ENCODE measurements at regions not wholly inside any gene's neighbourhood (a gene's known extent, or its start where the extent isn't known, plus 50 kb on each side); places are given as distances from the start of the nearest gene placed in this dataset.

- H3K27ac ChIP-seq: no peak overlapping the region
- peaks cover 8% of the 10 kb centered on the region for H3K4me1 ChIP-seq (ENCODE audit: low read depth)
- no peak for DNase-seq (ENCODE audit: low read depth in 1 of 2, low spot score in 1 of 2)
- H3K4me3 ChIP-seq: no peak overlapping the region
- no peaks in the 10 kb centered on the region for H3K27me3 ChIP-seq
- no peaks in the 10 kb centered on the region for H3K9me3 ChIP-seq (ENCODE audit: low read depth)
- H3K36me3 ChIP-seq: no peaks in the 10 kb centered on the region
- TF ChIP-seq CTCF (IDR thresholded peaks at IDR 0.05; ENCODE audit: low read depth, low read length): no peak
Observed at GRCh38 chr18:30650499-30650898, 392.0 kb downstream of the DSC3 start.

- TF ChIP-seq CTCF (IDR thresholded peaks at IDR 0.05; ENCODE audit: low read depth, low read length): no peak
- no peak for DNase-seq (ENCODE audit: low read depth in 1 of 2, low spot score in 1 of 2)
- H3K36me3 ChIP-seq: no peaks in the 10 kb centered on the region
- H3K4me1 ChIP-seq (ENCODE audit: low read depth): no peaks in the 10 kb centered on the region
- no peak overlapping the region for H3K27ac ChIP-seq
- H3K27me3 ChIP-seq: no peaks in the 10 kb centered on the region
- H3K9me3 ChIP-seq (ENCODE audit: low read depth): no peaks in the 10 kb centered on the region
- no peak overlapping the region for H3K4me3 ChIP-seq
Observed at GRCh38 chr18:30644158-30644557, 398.4 kb downstream of the DSC3 start.

GRCh38 chr18:30639361-30639760 is 403.2 kb downstream of the DSC3 start:
- no peaks in the 10 kb centered on the region for H3K36me3 ChIP-seq
- no peak for DNase-seq (ENCODE audit: low read depth in 1 of 2, low spot score in 1 of 2)
- H3K27ac ChIP-seq: no peak overlapping the region

GRCh38 chr18:30634249-30634648 is 408.3 kb downstream of the DSC3 start:
- H3K27me3 ChIP-seq: no peaks in the 10 kb centered on the region
- no peaks in the 10 kb centered on the region for H3K9me3 ChIP-seq (ENCODE audit: low read depth)
- H3K36me3 ChIP-seq: no peaks in the 10 kb centered on the region
- H3K4me3 ChIP-seq: no peak overlapping the region
- no peaks in the 10 kb centered on the region for H3K4me1 ChIP-seq (ENCODE audit: low read depth)
- TF ChIP-seq CTCF (IDR thresholded peaks at IDR 0.05; ENCODE audit: low read depth, low read length): no peak
- no peak overlapping the region for H3K27ac ChIP-seq
- DNase-seq (ENCODE audit: low read depth in 1 of 2, low spot score in 1 of 2): no peak

More at GRCh38 chr18:30639361-30639760, 403.2 kb downstream of the DSC3 start:
- Histone ChIP-seq H3K9me3 (ENCODE audit: low read depth) (no peaks in the 10 kb centered on the region), H3K27me3 (no peaks in the 10 kb centered on the region), H3K4me3 (no peak overlapping the region), H3K4me1 (ENCODE audit: low read depth) (no peaks in the 10 kb centered on the region)
- no peak for TF ChIP-seq CTCF (IDR thresholded peaks at IDR 0.05; ENCODE audit: low read depth, low read length)

- Histone ChIP-seq H3K36me3 (no peaks in the 10 kb centered on the region), H3K9me3 (ENCODE audit: low read depth) (no peaks in the 10 kb centered on the region)
Observed at GRCh38 chr18:30632071-30632698, 410.4 kb downstream of the DSC3 start.

More at GRCh38 chr18:30632071-30632698, 410.4 kb downstream of the DSC3 start:
- no peaks in the 10 kb centered on the region for H3K27me3 ChIP-seq
- no peak for TF ChIP-seq CTCF (IDR thresholded peaks at IDR 0.05; ENCODE audit: low read depth, low read length)
- no peaks in the 10 kb centered on the region for H3K4me1 ChIP-seq (ENCODE audit: low read depth)
- no peak overlapping the region for H3K4me3 ChIP-seq
- H3K27ac ChIP-seq: no peak overlapping the region
- DNase-seq (ENCODE audit: low read depth in 1 of 2, low spot score in 1 of 2): no peak
